Pancreas (tissue), 10 donors: ENCODE measurements at regions not wholly inside any gene's neighbourhood (a gene's known extent, or its start where the extent isn't known, plus 50 kb on each side); places are given as distances from the start of the nearest gene placed in this dataset.

Experiments used
- ATAC-seq, 4 donors: fragments of 200-7000 bp; cut with Tn5 transposase; one replicate each; pipeline versions ENCODE4 v1.8.0 to v1.9.1; 2020; ENCODE audit warnings: mild to moderate bottlenecking in 4 of 4, moderate library complexity in 4 of 4
- DNase-seq, 6 donors: peaks; one replicate each; pipeline ENCODE4 v3.0.0-alpha.2; 2020
- FAIRE-seq: peaks from 2 replicates; lab custom pipeline; 2012; peaks lifted over from hg19 to GRCh38; lab: Jason Lieb, UNC
- H3K27ac ChIP-seq, 4 donors: fragments of 200-600 bp; sonication (generic); 1 replicate in 3 of 4; 2 replicates in 1 of 4; pipeline versions ENCODE4 v1.5.0 to v1.8.0; 2020
- H3K27me3 ChIP-seq, 4 donors: fragments of 200-600 bp; one replicate each; pipeline ENCODE4 v1.8.0; 2021
- H3K36me3 ChIP-seq, 3 donors: fragments of 200-600 bp; sonication (generic) in 1 of 3; one replicate each; pipeline versions ENCODE4 v1.5.0 to v1.8.0; 2020 to 2021
- H3K4me1 ChIP-seq, 3 donors: fragments of 200-600 bp; one replicate each; pipeline ENCODE4 v1.8.0; 2021
- H3K4me3 ChIP-seq, 4 donors: fragments of 200-600 bp; sonication (generic) in 2 of 4; one replicate each; pipeline versions ENCODE4 v1.5.0 to v1.8.0; 2020 to 2021
- H3K9me3 ChIP-seq, 4 donors: fragments of 200-600 bp; one replicate each; pipeline ENCODE4 v1.8.0; 2021
- CTCF ChIP-seq, 4 donors: fragments of 200-600 bp; sonication (generic) in 3 of 4; IDR thresholded peaks; one replicate each; pipeline versions ENCODE4 v1.5.0 to v1.8.0; 2021; ENCODE audit warnings: antibody characterized with exemption in 4 of 4
- WGBS, 2 donors: extraction: QIAGEN DNeasy Blood & Tissue Kit; methylation state at CpG; one replicate each; pipeline ENCODE4 v1.1.7; 2013; 5-methylcytosine and 5-hydroxymethylcytosine counted together
- intact Hi-C, 3 donors: fragments of 100-400 bp; cut with DNase I; formaldehyde crosslinking; loops; one replicate each; pipeline versions ENCODE4 v1.11.1 to v1.14.2; 2022
- donor health status: healthy with polysubstance abuse.
- donor health status: DM: no; HTN: no; CAD: no; lungs with moderate emphysema.
- donor health status: DM: no; HTN: no; CAD: no.
- donor health status: control.
- donor health status: control.
- donor health status: Bipolar disorder and iron deficiency.
- donor health status: DM: yes; HTN: yes; CAD: no.
- donor health status: DM: no; HTN: no; CAD: no.
- donor health status: DM: no; HTN: no; CAD: no.
- donor health status: DM: yes; HTN: yes; CAD: no.

GRCh38 chr2:123870881-123871276 is 154.2 kb upstream of the CNTNAP5 start:
- no peaks in the 10 kb centered on the region for H3K9me3 ChIP-seq
- no peak for TF ChIP-seq CTCF (IDR thresholded peaks at IDR 0.05)
- DNase-seq, result no peak
- H3K4me1 ChIP-seq, result no peaks in the 10 kb centered on the region
- H3K27ac ChIP-seq, result no peak overlapping the region
- H3K4me3 ChIP-seq, result no peak overlapping the region
- H3K36me3 ChIP-seq, result no peaks in the 10 kb centered on the region
- FAIRE-seq, result no peak
- WGBS, 2 donors, result 49 to 76% methylated on average over 4 of the region's 4 CpGs
- ATAC-seq, result no peak
- intact Hi-C loops, result no loop called here
- H3K27me3 ChIP-seq, result no peaks in the 10 kb centered on the region

GRCh38 chr2:123890148-123890547 is 134.9 kb upstream of the CNTNAP5 start:
- intact Hi-C loops, result no loop called here
- 79 to 82% methylated on average over 3 of the region's 3 CpGs for WGBS, 2 donors
- H3K27ac ChIP-seq, result no peak overlapping the region
- H3K4me1 ChIP-seq, result no peaks in the 10 kb centered on the region
- H3K36me3 ChIP-seq, result no peaks in the 10 kb centered on the region
- no peaks in the 10 kb centered on the region for H3K9me3 ChIP-seq
- FAIRE-seq (no peak), DNase-seq (no peak), ATAC-seq (no peak)
- no peak for TF ChIP-seq CTCF (IDR thresholded peaks at IDR 0.05)
- no peak overlapping the region for H3K4me3 ChIP-seq
- no peaks in the 10 kb centered on the region for H3K27me3 ChIP-seq

- no peak overlapping the region for H3K27ac ChIP-seq
- FAIRE-seq (no peak), DNase-seq (no peak), ATAC-seq (no peak)
- no peak overlapping the region for H3K4me3 ChIP-seq
- H3K9me3 ChIP-seq, result no peaks in the 10 kb centered on the region
- H3K27me3 ChIP-seq, result no peaks in the 10 kb centered on the region
- no peaks in the 10 kb centered on the region for H3K36me3 ChIP-seq
- 48 to 65% methylated on average over 1 of the region's 1 CpG for WGBS, 2 donors
- no peaks in the 10 kb centered on the region for H3K4me1 ChIP-seq
- TF ChIP-seq CTCF (IDR thresholded peaks at IDR 0.05), result no peak
- intact Hi-C loops, result no loop called here
Measured at GRCh38 chr2:123894167-123894566, 130.9 kb upstream of the CNTNAP5 start.

GRCh38 chr2:123895651-123896050 is 129.4 kb upstream of the CNTNAP5 start:
- intact Hi-C loops, result no loop called here
- no peak for TF ChIP-seq CTCF (IDR thresholded peaks at IDR 0.05)
- no peaks in the 10 kb centered on the region for H3K4me1 ChIP-seq
- WGBS, 2 donors, result 47 to 52% methylated on average over 2 of the region's 2 CpGs
- no peak overlapping the region for H3K4me3 ChIP-seq
- DNase-seq, result no peak
- H3K36me3 ChIP-seq, result no peaks in the 10 kb centered on the region
- no peaks in the 10 kb centered on the region for H3K9me3 ChIP-seq
- FAIRE-seq, result no peak
- H3K27ac ChIP-seq, result no peak overlapping the region
- no peak for ATAC-seq
- H3K27me3 ChIP-seq, result no peaks in the 10 kb centered on the region

- 44 to 57% methylated on average over 3 of the region's 3 CpGs for WGBS, 2 donors
- no peak overlapping the region for H3K4me3 ChIP-seq
- no peak overlapping the region for H3K27ac ChIP-seq
- no peaks in the 10 kb centered on the region for H3K36me3 ChIP-seq
- intact Hi-C loops, result no loop called here
- no peak for TF ChIP-seq CTCF (IDR thresholded peaks at IDR 0.05)
- DNase-seq (no peak), FAIRE-seq (no peak), ATAC-seq (no peak)
- H3K27me3 ChIP-seq, result no peaks in the 10 kb centered on the region
- H3K9me3 ChIP-seq, result no peaks in the 10 kb centered on the region
- H3K4me1 ChIP-seq, result no peaks in the 10 kb centered on the region
Measured at GRCh38 chr2:123901256-123901655, 123.8 kb upstream of the CNTNAP5 start.
